Stimulated activated CD8-positive, alpha-beta memory T cell treated with anti-CD3 and anti-CD28 coated beads, Interleukin-15, amount 100 ng/mL, for 1 hour (primary cell): ENCODE measurements at regions not wholly inside any gene's neighbourhood (a gene's known extent, or its start where the extent isn't known, plus 50 kb on each side); places are given as distances from the start of the nearest gene placed in this dataset.

ENCODE experiments used
- DNase-seq: peaks from one replicate; pipeline ENCODE4 v3.0.0-alpha.2; 2020; ENCODE audit warnings: low read depth

DNA sequence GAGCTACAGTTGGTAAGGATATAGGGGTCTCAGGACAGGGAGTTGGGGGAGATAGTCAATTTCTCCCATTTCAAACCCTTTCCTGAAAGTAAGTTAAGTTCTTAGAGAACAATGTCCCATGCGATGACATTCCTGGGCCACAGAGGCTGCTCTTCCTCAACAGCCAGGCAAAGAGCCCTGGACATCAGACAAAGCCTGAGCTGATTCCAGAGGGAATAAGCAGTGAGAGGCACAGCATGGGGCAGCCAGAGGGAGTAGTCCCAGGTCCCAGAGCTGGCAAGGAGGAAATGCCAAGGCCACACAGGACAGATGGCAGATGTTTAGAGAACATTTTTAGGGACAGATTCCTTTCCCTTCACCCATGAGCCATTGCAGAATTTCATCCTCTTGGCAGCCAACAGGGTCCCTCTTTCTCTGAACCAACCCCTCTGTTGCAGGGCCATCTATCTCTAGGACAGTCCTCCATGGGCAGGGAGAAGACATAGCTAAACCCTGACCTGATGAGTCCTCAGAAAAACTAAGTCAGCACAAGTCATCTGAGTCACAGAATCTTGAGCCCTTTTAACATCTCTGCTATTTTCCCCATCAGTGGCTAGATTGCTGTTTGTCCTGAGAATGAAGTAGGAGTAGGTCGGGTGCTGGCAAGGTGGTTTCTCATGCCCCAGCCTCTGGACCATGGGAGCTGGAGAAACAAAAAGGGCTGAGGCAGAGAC is 60.3 kb upstream of the CALM2 start:
- no peak for DNase-seq

DNA sequence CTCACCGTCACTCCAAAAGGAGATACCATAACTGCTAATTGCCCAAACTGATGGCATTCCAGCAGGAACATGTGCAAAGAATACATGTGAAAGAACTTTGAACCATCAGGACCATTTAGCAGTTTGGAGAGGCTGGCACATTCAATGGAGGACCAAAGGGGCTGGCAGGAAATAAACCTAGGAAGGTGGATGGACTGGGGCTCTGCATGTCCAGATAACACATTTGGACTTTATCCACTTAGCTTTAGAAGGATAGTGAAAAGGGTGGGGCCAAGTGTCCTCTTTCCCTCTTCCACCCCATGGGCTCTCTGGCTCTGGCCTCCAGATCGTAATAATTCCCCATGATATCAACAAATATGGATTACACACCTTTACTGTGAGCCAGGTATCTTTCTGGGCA is 58.8 kb upstream of the CALM2 start:
- DNase-seq, result no peak

DNA sequence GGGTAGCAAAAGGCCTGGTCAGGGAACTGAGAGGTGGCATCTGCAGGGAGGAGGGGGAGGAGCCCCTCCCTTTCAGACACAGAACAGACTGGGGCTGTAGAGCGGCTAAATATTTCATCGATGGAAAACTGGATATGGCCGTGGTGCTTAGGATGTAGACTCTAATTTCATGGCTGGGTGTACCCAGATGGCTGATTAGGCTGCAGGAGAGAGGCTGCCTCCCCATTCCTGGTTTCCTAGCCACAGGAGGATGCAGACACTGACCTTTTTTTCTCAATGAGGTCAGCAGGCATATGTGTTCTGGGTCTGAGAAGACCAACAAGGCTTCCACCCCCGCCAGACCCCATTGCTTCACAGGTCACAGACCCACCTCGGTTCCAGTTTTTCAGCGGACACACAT is 58.1 kb upstream of the CALM2 start:
- DNase-seq, result no peak

DNA sequence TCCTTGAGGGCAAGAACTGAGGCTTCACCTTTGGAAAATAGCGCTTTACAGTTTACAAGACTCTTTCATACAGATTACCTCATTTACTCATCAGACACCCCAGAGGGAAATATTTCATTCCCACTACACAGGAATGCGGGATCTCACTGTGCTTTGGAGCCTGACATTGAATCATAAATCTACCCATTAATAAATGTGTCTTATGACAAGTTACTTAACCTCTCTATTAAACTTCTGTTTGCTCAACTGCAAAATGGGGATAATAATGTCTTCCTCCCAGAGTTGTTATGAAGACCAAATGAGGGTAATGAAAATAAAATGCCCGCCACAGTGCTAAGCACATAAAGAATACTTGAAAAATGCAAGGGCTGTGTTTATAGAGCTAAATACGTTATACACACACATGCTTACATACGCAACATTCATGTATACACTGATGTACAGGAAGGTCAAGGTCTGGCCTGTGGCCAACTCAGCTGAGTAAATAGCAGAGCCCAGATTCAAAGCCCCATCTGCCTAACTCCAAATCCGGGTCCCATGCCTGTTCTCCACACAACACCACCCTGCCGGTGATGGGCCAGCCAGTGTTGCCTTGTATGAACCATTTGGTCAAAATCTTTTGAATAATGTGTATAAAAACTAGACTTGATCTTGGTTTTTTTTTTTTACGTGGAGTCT is 56.6 kb upstream of the CALM2 start:
- no peak for DNase-seq

DNA sequence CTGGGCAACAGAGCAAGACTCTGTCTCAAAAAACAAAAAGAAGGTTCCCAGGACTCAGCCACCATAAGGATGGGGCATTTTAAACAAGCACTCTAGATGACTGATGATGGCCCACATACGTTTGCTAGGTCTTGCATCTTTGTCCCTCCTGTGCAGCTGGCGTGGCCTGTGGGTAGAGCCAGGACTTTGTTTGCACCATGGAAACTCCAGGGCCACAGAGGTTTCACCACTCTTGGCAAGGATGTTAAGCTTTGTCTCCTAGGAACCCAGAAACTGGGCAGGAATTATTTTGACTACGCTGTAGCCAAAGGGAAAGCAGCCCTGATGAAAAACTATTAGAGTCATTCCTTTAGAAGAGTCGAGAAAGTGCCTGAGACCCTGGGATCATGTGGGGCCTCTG is 54.1 kb upstream of the CALM2 start:
- no peak for DNase-seq

DNA sequence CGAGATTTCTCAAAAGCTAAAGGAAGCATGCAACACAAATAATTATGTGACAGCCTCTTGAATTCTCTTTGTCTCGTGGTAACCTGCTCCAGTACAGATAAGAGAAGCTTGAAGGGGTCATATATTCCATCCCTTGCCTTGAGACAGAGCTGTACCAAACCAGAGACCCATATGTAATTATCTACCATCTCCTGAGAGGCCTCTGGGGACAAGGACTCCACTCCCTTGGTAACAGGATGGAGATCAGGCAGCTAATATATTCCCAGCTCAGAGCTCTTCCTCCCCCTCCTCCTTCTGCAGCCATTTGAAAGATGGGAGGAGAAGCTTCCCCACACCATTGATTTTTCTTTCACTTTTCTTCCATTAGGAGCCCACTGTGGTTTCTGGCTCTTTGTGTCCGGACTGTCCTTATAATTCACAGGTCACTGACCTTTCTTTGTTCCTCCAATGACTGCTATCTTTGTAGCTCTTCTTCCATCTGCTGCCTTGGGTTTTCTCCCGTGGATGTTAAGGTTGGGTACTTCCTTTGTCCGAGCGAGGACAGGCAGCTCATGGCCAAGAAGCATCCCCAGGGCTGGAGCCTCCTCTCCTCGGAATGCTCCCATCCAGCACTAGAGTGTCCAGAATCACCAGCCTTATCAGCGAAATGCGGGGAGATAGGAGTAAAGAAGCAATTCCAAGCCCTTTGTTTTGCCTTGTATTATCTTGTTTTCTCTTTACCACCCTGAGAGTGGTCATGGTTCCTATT is 51.4 kb upstream of the CALM2 start:
- no peak for DNase-seq

DNA sequence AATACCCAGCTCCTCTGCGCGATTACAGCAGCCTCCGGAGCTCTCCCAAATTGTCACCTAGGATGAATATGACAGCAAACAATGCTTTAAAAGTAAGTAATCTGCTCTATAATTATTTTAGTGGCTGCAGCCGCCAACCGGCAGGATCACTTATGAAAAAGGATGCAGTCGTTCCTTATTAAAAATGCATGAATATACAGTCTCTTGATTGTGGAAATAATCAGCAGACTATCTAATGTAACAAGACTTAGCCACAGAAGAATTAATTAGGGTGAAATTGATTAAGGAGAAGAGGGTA is 50.6 kb upstream of the CALM2 start:
- no peak for DNase-seq

DNA sequence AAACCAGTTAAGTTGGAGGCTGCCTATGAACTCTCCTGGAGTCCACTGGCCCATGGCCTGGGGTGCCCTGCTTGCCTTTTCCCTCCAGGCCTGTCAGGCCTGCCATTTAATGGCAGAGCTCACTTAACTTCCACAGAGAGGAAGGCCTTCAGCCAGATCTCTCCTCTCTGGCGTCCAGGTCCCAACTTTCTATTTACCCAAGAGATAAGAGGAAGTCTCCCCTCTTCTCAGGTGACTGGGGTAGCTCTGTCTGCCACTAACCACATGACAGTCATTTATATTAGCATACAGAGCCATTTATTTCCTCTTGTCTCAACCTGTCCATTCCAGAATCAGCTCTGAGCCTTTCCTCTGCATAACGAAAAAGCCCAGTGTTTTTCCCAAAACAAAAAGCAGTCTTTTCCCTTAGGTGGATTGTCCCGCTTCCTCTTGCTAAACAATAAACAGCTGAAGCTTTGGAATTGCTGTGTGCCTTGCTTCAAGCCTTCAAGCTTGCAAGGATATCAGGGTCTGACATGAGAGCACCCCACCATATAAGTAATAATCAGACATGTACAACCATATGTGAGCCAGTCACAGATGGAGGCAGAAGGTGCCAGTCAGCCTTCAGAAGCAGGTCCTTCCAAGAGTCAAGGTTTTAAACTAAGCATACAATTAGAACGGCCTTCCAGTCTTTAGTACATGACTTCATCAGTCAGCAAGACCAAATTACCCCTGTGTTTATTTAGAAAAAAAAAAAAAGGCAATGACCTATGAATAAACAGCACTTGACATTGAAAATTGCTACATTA is 50.0 kb upstream of the CALM2 start:
- no peak for DNase-seq
